Chondrocyte (in vitro differentiated cells): ENCODE measurements at regions not wholly inside any gene's neighbourhood (a gene's known extent, or its start where the extent isn't known, plus 50 kb on each side); places are given as distances from the start of the nearest gene placed in this dataset.
"Not testable (repeated sequence)": the region's sequence is repeated elsewhere in the genome, so short reads cannot be mapped to it uniquely, and the experiment has no call there.

ENCODE experiments used
- DNase-seq: peaks from one replicate; pipeline ENCODE4 v3.0.0; 2021; ENCODE audit warnings: mixed read lengths, low spot score
- H3K27ac Mint-ChIP-seq: one replicate; pipeline ENCODE4 v1.8.0; 2021; ENCODE audit warnings: mild to moderate bottlenecking, moderate library complexity, mixed read lengths; ENCODE audit not compliant: unreplicated experiment
- H3K27me3 Mint-ChIP-seq: 2 replicates; pipeline ENCODE4 v1.8.0; 2021; ENCODE audit warnings: low read depth, mixed read lengths
- H3K36me3 Mint-ChIP-seq: 2 replicates; pipeline ENCODE4 v1.8.0; 2021; ENCODE audit warnings: low read depth, mixed read lengths
- H3K4me1 Mint-ChIP-seq: 2 replicates; pipeline ENCODE4 v1.8.0; 2021; ENCODE audit warnings: low read depth, mild to moderate bottlenecking, mixed read lengths
- H3K4me3 Mint-ChIP-seq: one replicate; pipeline ENCODE4 v1.8.0; 2021; ENCODE audit warnings: mild to moderate bottlenecking, moderate library complexity, mixed read lengths; ENCODE audit not compliant: unreplicated experiment
- H3K9me3 Mint-ChIP-seq: 2 replicates; pipeline ENCODE4 v1.8.0; 2021; ENCODE audit warnings: low read depth, mixed read lengths
- CTCF ChIP-seq: fragments of 200-600 bp; sonication (generic); IDR thresholded peaks from 2 replicates; pipeline ENCODE4 v1.5.0; 2021; ENCODE audit warnings: antibody characterized with exemption, mild to moderate bottlenecking, moderate library complexity

GRCh38 chrX:65331371-65331770 is 203.2 kb downstream of the LAS1L start:
- Mint-ChIP-seq H3K27ac (no peak overlapping the region), H3K36me3 (no peaks in the 10 kb centered on the region), H3K4me3 (no peak overlapping the region), H3K9me3 (peaks cover 44% of the 10 kb centered on the region), H3K27me3 (no peaks in the 10 kb centered on the region), H3K4me1 (no peaks in the 10 kb centered on the region)
- no peak for DNase-seq
- no peak for TF ChIP-seq CTCF

GRCh38 chrX:65300104-65300809 is 234.3 kb downstream of the LAS1L start:
- Mint-ChIP-seq H3K9me3 (peaks cover 67% of the 10 kb centered on the region), H3K36me3 (no peaks in the 10 kb centered on the region), H3K4me1 (no peaks in the 10 kb centered on the region), H3K27ac (no peak overlapping the region), H3K4me3 (no peak overlapping the region), H3K27me3 (no peaks in the 10 kb centered on the region)
- no peak for DNase-seq
- no peak for TF ChIP-seq CTCF

- peaks cover 62% of the 10 kb centered on the region for H3K9me3 Mint-ChIP-seq
- not testable (repeated sequence) for H3K36me3 Mint-ChIP-seq, H3K4me1 Mint-ChIP-seq, DNase-seq, H3K4me3 Mint-ChIP-seq, H3K27me3 Mint-ChIP-seq, H3K27ac Mint-ChIP-seq
These were observed 251.7 kb downstream of the LAS1L start for GRCh38 chrX:65282905-65283304.

- no peak for DNase-seq
- Mint-ChIP-seq H3K9me3 (peaks cover 60% of the 10 kb centered on the region), H3K27me3 (no peaks in the 10 kb centered on the region), H3K27ac (no peak overlapping the region), H3K36me3 (no peaks in the 10 kb centered on the region), H3K4me1 (no peaks in the 10 kb centered on the region), H3K4me3 (no peak overlapping the region)
- no peak for TF ChIP-seq CTCF
These were observed 261.4 kb downstream of the LAS1L start for GRCh38 chrX:65273152-65273551.

- DNase-seq: no peak
- Mint-ChIP-seq H3K27me3 (no peaks in the 10 kb centered on the region), H3K36me3 (no peaks in the 10 kb centered on the region), H3K4me3 (no peak overlapping the region), H3K27ac (no peak overlapping the region), H3K4me1 (no peaks in the 10 kb centered on the region), H3K9me3 (peaks cover 53% of the 10 kb centered on the region)
- no peak for TF ChIP-seq CTCF
These were observed 268.1 kb downstream of the LAS1L start for GRCh38 chrX:65266482-65266881.

GRCh38 chrX:65253817-65254216 is 277.6 kb upstream of the ZC4H2 start:
- Mint-ChIP-seq H3K4me3 (no peak overlapping the region), H3K27ac (no peak overlapping the region), H3K36me3 (no peaks in the 10 kb centered on the region), H3K27me3 (no peaks in the 10 kb centered on the region), H3K9me3 (peaks cover 61% of the 10 kb centered on the region), H3K4me1 (no peaks in the 10 kb centered on the region)
- no peak for TF ChIP-seq CTCF
- no peak for DNase-seq
